KMS-11 (cell line): ENCODE measurements at regions not wholly inside any gene's neighbourhood (a gene's known extent, or its start where the extent isn't known, plus 50 kb on each side); places are given as distances from the start of the nearest gene placed in this dataset.

Experiments
- H2AFZ ChIP-seq: fragments of 200-600 bp; sonication (generic); 2 replicates; pipeline ENCODE4 v1.6.1; 2016; ENCODE audit warnings: antibody characterized with exemption, mixed run types, low read depth
- H3K27ac ChIP-seq: fragments of 200-600 bp; sonication (generic); 2 replicates; pipeline ENCODE4 v1.6.1; 2016; ENCODE audit warnings: mild to moderate bottlenecking, mixed run types
- H3K27me3 ChIP-seq: fragments of 200-600 bp; sonication (generic); 2 replicates; pipeline ENCODE4 v1.6.1; 2017; ENCODE audit warnings: mild to moderate bottlenecking, low read depth, mixed run types, moderate library complexity; ENCODE audit not compliant: insufficient read depth
- H3K36me3 ChIP-seq: fragments of 200-600 bp; sonication (generic); 2 replicates; pipeline ENCODE4 v1.6.1; 2017; ENCODE audit warnings: mild to moderate bottlenecking, mixed run types; ENCODE audit not compliant: insufficient read depth
- H3K4me1 ChIP-seq: fragments of 200-600 bp; sonication (generic); 2 replicates; pipeline ENCODE4 v1.6.1; 2016; ENCODE audit warnings: mild to moderate bottlenecking, low read depth, mixed run types; ENCODE audit not compliant: poor library complexity, severe bottlenecking
- H3K4me2 ChIP-seq: fragments of 200-600 bp; sonication (generic); 2 replicates; pipeline ENCODE4 v1.7.0; 2016; ENCODE audit warnings: mild to moderate bottlenecking, mixed run types
- H3K4me3 ChIP-seq: fragments of 200-600 bp; sonication (generic); IDR thresholded peaks from 2 replicates; pipeline ENCODE4 v1.6.1; 2017; ENCODE audit warnings: low read depth, low read length, mixed read lengths; ENCODE audit not compliant: insufficient read depth
- H3K79me2 ChIP-seq: fragments of 200-600 bp; sonication (generic); 2 replicates; pipeline ENCODE4 v1.6.1; 2016; ENCODE audit warnings: low read depth, mixed run types; ENCODE audit not compliant: insufficient read depth
- H3K9ac ChIP-seq: fragments of 200-600 bp; sonication (generic); 2 replicates; pipeline ENCODE4 v1.6.1; 2016; ENCODE audit warnings: mild to moderate bottlenecking, mixed run types
- H4K20me1 ChIP-seq: fragments of 200-600 bp; sonication (generic); 2 replicates; pipeline ENCODE4 v1.6.1; 2016; ENCODE audit warnings: mild to moderate bottlenecking, mixed run types; ENCODE audit not compliant: insufficient read depth
- CTCF ChIP-seq: fragments of 200-600 bp; sonication (generic); conservative IDR thresholded peaks from 2 replicates; pipeline ENCODE4 v1.6.1; 2017; ENCODE audit warnings: low read depth, mild to moderate bottlenecking, antibody characterized with exemption, low read length, moderate library complexity, mixed read lengths

GRCh38 chr4:33536898-33537297 lies 2707.4 kb downstream of the ARAP2 start:
- Histone ChIP-seq H3K36me3 (no peaks in the 10 kb centered on the region), H2AFZ (no peak overlapping the region), H3K27me3 (no peaks in the 10 kb centered on the region), H3K4me1 (no peaks in the 10 kb centered on the region), H3K4me2 (no peak overlapping the region), H4K20me1 (no peaks in the 10 kb centered on the region), H3K4me3 (no peak overlapping the region), H3K9ac (no peak overlapping the region), H3K79me2 (no peaks in the 10 kb centered on the region), H3K27ac (no peak overlapping the region)
- no peak for TF ChIP-seq CTCF

GRCh38 chr4:33537527-33537926 lies 2706.8 kb downstream of the ARAP2 start:
- no peaks in the 10 kb centered on the region for H3K36me3 ChIP-seq
- no peaks in the 10 kb centered on the region for H3K79me2 ChIP-seq
- H3K27ac ChIP-seq: no peak overlapping the region
- H3K9ac ChIP-seq: no peak overlapping the region
- no peak overlapping the region for H3K4me2 ChIP-seq
- no peak overlapping the region for H3K4me3 ChIP-seq
- no peaks in the 10 kb centered on the region for H4K20me1 ChIP-seq
- H2AFZ ChIP-seq: no peak overlapping the region
- no peaks in the 10 kb centered on the region for H3K4me1 ChIP-seq
- no peak for TF ChIP-seq CTCF
- no peaks in the 10 kb centered on the region for H3K27me3 ChIP-seq

GRCh38 chr4:33543941-33544450 lies 2700.3 kb downstream of the ARAP2 start:
- no peak overlapping the region for H3K9ac ChIP-seq
- H3K27me3 ChIP-seq: no peaks in the 10 kb centered on the region
- TF ChIP-seq CTCF: no peak
- H3K79me2 ChIP-seq: no peaks in the 10 kb centered on the region
- no peak overlapping the region for H2AFZ ChIP-seq
- no peak overlapping the region for H3K4me2 ChIP-seq
- no peaks in the 10 kb centered on the region for H3K4me1 ChIP-seq
- no peak overlapping the region for H3K4me3 ChIP-seq
- no peaks in the 10 kb centered on the region for H4K20me1 ChIP-seq
- no peak overlapping the region for H3K27ac ChIP-seq
- no peaks in the 10 kb centered on the region for H3K36me3 ChIP-seq

GRCh38 chr4:33551244-33551643 lies 2693.1 kb downstream of the ARAP2 start:
- no peaks in the 10 kb centered on the region for H3K79me2 ChIP-seq
- H3K9ac ChIP-seq: no peak overlapping the region
- no peak overlapping the region for H3K27ac ChIP-seq
- no peak overlapping the region for H2AFZ ChIP-seq
- no peaks in the 10 kb centered on the region for H3K36me3 ChIP-seq
- H4K20me1 ChIP-seq: no peaks in the 10 kb centered on the region
- no peaks in the 10 kb centered on the region for H3K4me1 ChIP-seq
- no peak overlapping the region for H3K4me3 ChIP-seq
- no peak overlapping the region for H3K4me2 ChIP-seq
- no peaks in the 10 kb centered on the region for H3K27me3 ChIP-seq
- no peak for TF ChIP-seq CTCF

GRCh38 chr4:33561259-33561658 lies 2683.1 kb downstream of the ARAP2 start:
- H3K27me3 ChIP-seq: no peaks in the 10 kb centered on the region
- no peak overlapping the region for H3K4me2 ChIP-seq
- H3K79me2 ChIP-seq: no peaks in the 10 kb centered on the region
- H2AFZ ChIP-seq: no peak overlapping the region
- no peak overlapping the region for H3K4me3 ChIP-seq
- no peaks in the 10 kb centered on the region for H4K20me1 ChIP-seq
- H3K9ac ChIP-seq: no peak overlapping the region
- H3K27ac ChIP-seq: no peak overlapping the region
- no peak for TF ChIP-seq CTCF
- no peaks in the 10 kb centered on the region for H3K36me3 ChIP-seq
- H3K4me1 ChIP-seq: no peaks in the 10 kb centered on the region
